GM23338 (cell line): ENCODE measurements at regions not wholly inside any gene's neighbourhood (a gene's known extent, or its start where the extent isn't known, plus 50 kb on each side); places are given as distances from the start of the nearest gene placed in this dataset.

ENCODE experiments used
- ATAC-seq: fragments of 200-7000 bp; cut with Tn5 transposase; 3 replicates; pipeline ENCODE4 v1.9.1; 2020
- DNase-seq: peaks from one replicate; pipeline ENCODE4 v3.0.0-alpha.2; 2015; ENCODE audit warnings: low spot score
- H2AFZ ChIP-seq: fragments of 200-600 bp; sonication (generic); 2 replicates; pipeline ENCODE4 v1.8.0; 2016; ENCODE audit warnings: antibody characterized with exemption, mild to moderate bottlenecking, moderate library complexity
- H3F3A ChIP-seq: fragments of 200-600 bp; sonication (generic); replicated peaks from 2 replicates; pipeline ENCODE4 v1.8.0; 2017; ENCODE audit warnings: antibody characterized with exemption, mixed run types, low read depth
- H3K27ac ChIP-seq: fragments of 200-600 bp; sonication (generic); 2 replicates; pipeline ENCODE4 v1.6.1; 2016; ENCODE audit warnings: low read depth
- H3K27me3 ChIP-seq: fragments of 200-600 bp; sonication (generic); 2 replicates; pipeline ENCODE4 v1.8.0; 2016; ENCODE audit warnings: mild to moderate bottlenecking, mixed run types, moderate library complexity; ENCODE audit not compliant: insufficient read depth
- H3K36me3 ChIP-seq: fragments of 200-600 bp; sonication (generic); 2 replicates; pipeline ENCODE4 v1.8.0; 2016; ENCODE audit warnings: mild to moderate bottlenecking; ENCODE audit not compliant: insufficient read depth
- H3K4me1 ChIP-seq: fragments of 200-600 bp; sonication (generic); 2 replicates; pipeline ENCODE4 v1.8.0; 2016; ENCODE audit warnings: mild to moderate bottlenecking, moderate library complexity; ENCODE audit not compliant: insufficient read depth
- H3K4me2 ChIP-seq: fragments of 200-600 bp; sonication (generic); 2 replicates; pipeline ENCODE4 v1.7.1; 2017; ENCODE audit warnings: mixed run types
- H3K4me3 ChIP-seq: fragments of 200-600 bp; sonication (generic); 2 replicates; pipeline ENCODE4 v1.6.1; 2016; ENCODE audit warnings: mixed run types
- H3K79me2 ChIP-seq: fragments of 200-600 bp; sonication (generic); replicated peaks from 2 replicates; pipeline ENCODE4 v1.8.0; 2017; ENCODE audit warnings: mild to moderate bottlenecking; ENCODE audit not compliant: insufficient read depth
- H3K9me2 ChIP-seq: fragments of 200-600 bp; sonication (generic); 2 replicates; pipeline ENCODE4 v1.8.0; 2017; ENCODE audit not compliant: insufficient read depth
- H4K20me1 ChIP-seq: fragments of 200-600 bp; sonication (generic); replicated peaks from 2 replicates; pipeline ENCODE4 v1.8.0; 2017; ENCODE audit warnings: mild to moderate bottlenecking; ENCODE audit not compliant: insufficient read depth
- H3K27ac Mint-ChIP-seq: 2 replicates; pipeline ENCODE4 v1.8.0; 2020; ENCODE audit warnings: inconsistent platforms, mild to moderate bottlenecking, moderate library complexity, mixed read lengths
- H3K27me3 Mint-ChIP-seq: 3 replicates; pipeline ENCODE4 v1.8.0; 2022; ENCODE audit warnings: low read depth, mild to moderate bottlenecking, moderate library complexity, mixed read lengths, inconsistent platforms; ENCODE audit not compliant: insufficient read depth, poor library complexity
- H3K36me3 Mint-ChIP-seq: 3 replicates; pipeline ENCODE4 v1.8.0; 2021; ENCODE audit warnings: low read depth, mild to moderate bottlenecking, inconsistent platforms, moderate library complexity, mixed read lengths
- H3K4me1 Mint-ChIP-seq: 3 replicates; pipeline ENCODE4 v1.8.0; 2020; ENCODE audit warnings: mild to moderate bottlenecking, inconsistent platforms, mixed read lengths
- H3K4me3 Mint-ChIP-seq: 3 replicates; pipeline ENCODE4 v1.8.0; 2021; ENCODE audit warnings: moderate library complexity, mild to moderate bottlenecking, inconsistent platforms, mixed read lengths
- H3K9me3 Mint-ChIP-seq: 3 replicates; pipeline ENCODE4 v1.8.0; 2020; ENCODE audit warnings: moderate library complexity, mild to moderate bottlenecking, inconsistent platforms, mixed read lengths
- CREB1 ChIP-seq: fragments of 250-450 bp; sonication (Bioruptor Pico); IDR thresholded peaks from 2 replicates; pipeline ENCODE4 v1.5.0; 2020; ENCODE audit warnings: low read depth, mild to moderate bottlenecking, moderate library complexity
- CTCF ChIP-seq, 2 experiments: fragments of 200-600 bp in 1 of 2; sonication (generic) in 1 of 2; conservative IDR thresholded peaks; 2 replicates each; pipeline versions ENCODE4 v1.5.1 to v1.6.1; 2016 to 2017; ENCODE audit warnings: antibody characterized with exemption in 2 of 2, low read depth in 2 of 2, mild to moderate bottlenecking in 2 of 2, moderate library complexity in 1 of 2
- ETS1 ChIP-seq: IDR thresholded peaks from 2 replicates; pipeline ENCODE4 v1.6.1; 2016; ENCODE audit warnings: antibody characterized with exemption
- EZH2 ChIP-seq: fragments of 200-600 bp; sonication (generic); IDR thresholded peaks from one replicate; pipeline ENCODE4 v1.8.0; 2017; ENCODE audit warnings: antibody characterized with exemption, mild to moderate bottlenecking, low read depth; ENCODE audit not compliant: unreplicated experiment
- EZH2phosphoT487 ChIP-seq: fragments of 200-600 bp; sonication (generic); IDR thresholded peaks from one replicate; pipeline ENCODE4 v1.8.1; 2018; ENCODE audit warnings: antibody characterized with exemption; ENCODE audit not compliant: unreplicated experiment
- JUNB ChIP-seq: IDR thresholded peaks from one replicate; pipeline ENCODE4 v1.6.1; 2016; ENCODE audit warnings: antibody characterized with exemption; ENCODE audit not compliant: unreplicated experiment
- NANOG ChIP-seq: IDR thresholded peaks from 2 replicates; pipeline ENCODE4 v1.6.1; 2016; ENCODE audit warnings: antibody characterized with exemption, borderline replicate concordance
- POLR2AphosphoS5 ChIP-seq: IDR thresholded peaks from 2 replicates; pipeline ENCODE4 v1.6.1; 2016; ENCODE audit warnings: antibody characterized with exemption, low read depth
- REST ChIP-seq: IDR thresholded peaks from one replicate; pipeline ENCODE4 v1.6.1; 2018; ENCODE audit warnings: antibody characterized with exemption; ENCODE audit not compliant: unreplicated experiment
- STAT1 ChIP-seq: IDR thresholded peaks from one replicate; pipeline ENCODE4 v1.6.1; 2016; ENCODE audit warnings: antibody characterized with exemption; ENCODE audit not compliant: unreplicated experiment
- ZNF114 ChIP-seq: fragments of 250-450 bp; sonication (Bioruptor Pico); IDR thresholded peaks from 2 replicates; pipeline ENCODE4 v1.5.0; 2020; ENCODE audit warnings: mild to moderate bottlenecking, moderate library complexity
- ZNF331 ChIP-seq: fragments of 250-450 bp; sonication (Bioruptor Pico); IDR thresholded peaks from 2 replicates; pipeline ENCODE4 v1.5.0; 2020; ENCODE audit warnings: low read depth, mild to moderate bottlenecking, moderate library complexity
- ZNF462 ChIP-seq: fragments of 250-450 bp; sonication (Bioruptor Pico); IDR thresholded peaks from 2 replicates; pipeline ENCODE4 v1.5.0; 2020; ENCODE audit warnings: mild to moderate bottlenecking, moderate library complexity

GRCh38 chr22:22957090-22957489, 69.5 kb downstream of the IGLL5 start:
- no peaks in the 10 kb centered on the region for H4K20me1 ChIP-seq
- ATAC-seq: no peak
- H3K27me3 ChIP-seq: peaks cover 55% of the 10 kb centered on the region
- H3K4me1 Mint-ChIP-seq: peaks cover 9% of the 10 kb centered on the region; the same call in 2 of the 3 replicates
- no peak overlapping the region for H3K27ac Mint-ChIP-seq
- DNase-seq: no peak
- H3K9me3 Mint-ChIP-seq: peaks cover 13% of the 10 kb centered on the region
- no peaks in the 10 kb centered on the region for H3K79me2 ChIP-seq
- H3K4me3 ChIP-seq: no peak overlapping the region
- H3F3A ChIP-seq: no peaks in the 10 kb centered on the region
- 0 out of 2 replicates have a peak, but pooled peaks cover under 1% of the 10 kb centered on the region for H3K9me2 ChIP-seq
- H2AFZ ChIP-seq: no peak overlapping the region
- no peak for TF ChIP-seq ETS1
- TF ChIP-seq ZNF114: no peak
- TF ChIP-seq EZH2: no peak
- TF ChIP-seq REST: no peak
- TF ChIP-seq CREB1: no peak
- no peak for TF ChIP-seq ZNF331 (CRISPR knock-in tag)
- no peak for TF ChIP-seq POLR2AphosphoS5
- no peak for TF ChIP-seq ZNF462 (CRISPR knock-in tag)
- TF ChIP-seq CTCF (conservative IDR thresholded peaks at IDR 0.05; ENCODE audit: low read depth in 2 of 2): no peak
- no peak for TF ChIP-seq EZH2phosphoT487
- no peak for TF ChIP-seq NANOG
- no peak for TF ChIP-seq JUNB
- TF ChIP-seq STAT1: no peak
- 0 out of 2 replicates have a peak, but pooled peaks cover 4% of the 10 kb centered on the region for H3K4me1 ChIP-seq
- no peaks in the 10 kb centered on the region; the same call in 2 of the 3 replicates for H3K36me3 Mint-ChIP-seq
- peaks cover 22% of the 10 kb centered on the region for H3K27me3 Mint-ChIP-seq
- no peak overlapping the region for H3K27ac ChIP-seq
- H3K36me3 ChIP-seq: no peaks in the 10 kb centered on the region
- H3K4me2 ChIP-seq: no peak overlapping the region
- no peak overlapping the region for H3K4me3 Mint-ChIP-seq
